CD4-positive, alpha-beta T cell treated with Interleukin-4 for 1 hour (primary cell): ENCODE measurements at regions not wholly inside any gene's neighbourhood (a gene's known extent, or its start where the extent isn't known, plus 50 kb on each side); places are given as distances from the start of the nearest gene placed in this dataset.
"Not testable (repeated sequence)": the region's sequence is repeated elsewhere in the genome, so short reads cannot be mapped to it uniquely, and the experiment has no call there.

Experiments used
- DNase-seq, 2 donors: peaks; one replicate each; pipeline ENCODE4 v3.0.0-alpha.2; 2020 to 2022

DNA sequence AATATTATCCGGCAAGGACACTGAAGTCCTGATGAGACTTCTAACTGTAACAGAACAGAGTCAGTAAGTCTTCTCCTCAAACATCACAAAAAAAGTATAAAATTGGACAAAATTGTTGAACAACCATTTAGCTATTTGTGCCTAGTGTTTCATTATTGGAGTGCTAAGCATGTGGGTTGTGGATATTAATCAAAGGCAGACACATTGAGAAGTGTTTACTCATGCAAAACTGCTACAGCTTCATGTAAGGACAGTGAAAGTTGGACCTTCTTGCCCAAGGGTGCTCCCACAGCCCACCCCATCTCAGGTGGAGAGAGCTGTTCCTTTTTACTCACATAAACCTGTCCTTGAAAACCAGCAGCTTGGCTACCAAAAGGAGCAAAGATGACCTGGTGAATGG is 355.1 kb upstream of the DAB2 start:
- no peak for DNase-seq

DNA sequence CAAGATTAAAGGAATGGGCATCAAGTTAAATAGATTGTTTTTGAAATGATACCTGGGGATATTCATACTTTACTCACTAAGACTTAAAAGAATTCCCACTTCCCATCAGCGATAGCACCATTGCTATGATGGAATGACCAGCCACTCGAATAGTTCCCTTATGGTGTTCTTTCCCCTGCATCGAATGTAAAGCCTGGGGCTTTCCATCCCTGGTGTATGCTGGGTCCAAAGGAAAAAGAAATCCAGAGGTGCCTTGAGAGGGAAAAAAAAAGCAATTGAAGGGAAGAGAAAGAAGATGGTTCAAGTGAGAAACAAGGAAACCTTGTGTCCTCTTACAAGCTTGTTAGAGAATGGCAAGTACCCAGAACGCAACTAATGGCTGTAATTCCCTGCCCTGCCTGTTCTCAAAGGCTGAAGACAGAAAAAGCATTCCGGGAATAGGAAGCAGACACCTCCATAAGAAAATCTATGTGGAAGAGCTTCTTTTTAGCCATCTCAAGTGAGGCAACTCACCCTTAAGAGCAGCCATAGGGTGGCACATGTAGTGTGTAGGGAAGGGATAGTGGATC is 351.1 kb upstream of the DAB2 start:
- no peak for DNase-seq

DNA sequence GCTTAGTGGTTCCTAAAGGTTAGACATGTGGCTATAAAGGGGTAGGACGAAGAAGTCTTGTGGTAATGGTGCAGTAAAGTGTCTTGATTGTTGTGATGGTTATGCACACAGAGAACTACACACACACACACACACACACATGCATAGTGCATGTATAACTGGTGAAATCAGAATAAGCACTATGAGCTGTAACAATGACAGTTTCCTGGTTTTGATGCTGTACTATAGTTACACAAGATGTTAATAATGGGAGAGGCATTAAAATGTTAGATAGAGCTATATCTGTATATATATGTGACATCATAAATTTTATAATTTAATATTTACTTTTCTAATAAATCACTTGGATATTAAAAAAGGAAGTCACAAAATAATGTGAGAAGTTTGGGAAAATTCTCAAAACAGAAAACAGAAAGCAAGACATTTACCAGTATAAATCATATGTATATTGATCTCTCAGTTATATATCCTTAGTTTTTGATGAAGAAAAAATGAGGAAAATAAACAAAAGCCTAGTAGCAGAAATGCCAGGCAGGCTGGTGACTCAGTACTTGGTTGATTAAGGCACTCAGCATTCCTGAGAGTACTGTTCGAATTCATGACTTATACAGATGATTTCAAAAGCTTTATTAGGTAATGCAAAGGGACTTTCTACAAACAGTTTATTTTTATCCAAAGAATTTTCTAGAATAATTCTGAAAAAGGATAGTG is 350.5 kb upstream of the DAB2 start:
- no peak for DNase-seq

DNA sequence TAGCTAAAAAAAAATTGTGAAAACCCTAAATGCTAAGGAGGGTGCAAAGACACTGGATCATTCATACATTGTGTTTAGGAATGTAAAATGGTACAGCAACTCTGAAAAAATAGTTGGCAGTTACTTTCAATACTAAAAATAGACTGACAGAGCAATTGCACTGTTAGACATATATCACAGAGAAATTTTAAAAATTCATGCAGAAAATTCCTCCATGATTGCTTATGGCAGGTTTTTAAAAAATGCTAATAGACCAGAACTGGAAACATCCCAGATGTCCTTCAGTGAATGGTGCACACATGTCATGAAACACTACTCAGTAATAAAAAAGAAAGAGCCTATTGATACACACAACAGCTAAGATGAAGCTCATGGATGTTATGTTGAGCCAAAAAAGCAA is 349.8 kb upstream of the DAB2 start:
- DNase-seq = no peak

DNA sequence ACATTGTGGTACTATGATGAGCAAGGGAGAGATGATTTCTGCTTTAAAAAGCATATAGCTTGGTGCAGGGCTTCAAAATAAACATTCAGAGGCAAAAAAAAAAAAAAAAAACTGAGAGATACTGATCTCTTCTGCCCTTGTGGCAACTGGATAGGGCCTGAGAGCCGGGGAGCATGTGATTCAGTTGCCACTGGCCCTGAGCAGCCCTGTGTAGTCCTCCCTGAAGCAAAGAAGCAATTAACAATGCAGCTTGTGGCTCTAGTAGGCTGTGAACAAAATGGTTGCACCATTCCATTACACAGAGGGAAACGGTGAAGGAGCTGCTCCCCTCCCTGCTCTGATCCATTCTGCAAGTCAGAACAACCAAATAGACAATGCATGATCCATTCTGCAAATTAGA is 347.5 kb upstream of the DAB2 start:
- DNase-seq = no peak

DNA sequence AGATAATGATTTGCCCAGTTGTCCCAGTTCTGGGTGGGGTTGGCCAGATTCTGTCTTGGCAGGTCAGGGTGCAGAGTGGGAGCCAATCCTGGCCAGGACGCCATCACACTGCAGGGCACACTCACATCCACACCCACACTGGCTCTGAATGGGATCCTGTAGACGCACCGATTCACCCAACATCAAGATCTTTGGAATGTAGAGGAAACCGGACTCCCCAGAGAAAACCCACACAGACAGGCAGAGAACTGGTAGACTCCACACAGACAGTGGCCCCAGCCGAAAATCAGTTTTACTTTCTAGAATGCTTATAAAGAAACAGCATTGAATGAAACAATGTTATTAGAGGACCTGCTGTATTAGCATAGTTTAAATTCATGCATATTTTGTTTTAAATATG is 343.1 kb upstream of the DAB2 start:
- DNase-seq = no peak

DNA sequence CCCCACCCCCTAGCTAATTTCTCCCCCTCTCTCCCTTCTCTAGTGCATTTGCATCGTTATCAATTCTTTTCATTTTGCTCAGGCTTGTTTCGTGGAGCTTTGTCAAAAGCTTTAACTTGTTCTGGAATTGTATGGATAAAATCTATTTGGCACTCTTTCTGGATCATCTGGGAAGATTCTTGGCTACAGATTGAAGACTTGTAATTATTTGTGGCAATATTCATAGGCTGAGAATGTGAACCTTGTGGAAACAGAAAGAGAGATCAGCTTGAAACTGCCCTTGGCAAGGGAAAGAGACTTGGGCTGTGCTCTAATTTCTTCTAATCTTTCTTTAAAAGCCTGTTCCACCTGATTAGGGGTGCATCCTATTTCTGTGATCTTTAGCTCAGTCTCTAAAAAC is 340.6 kb upstream of the DAB2 start:
- DNase-seq = no peak

DNA sequence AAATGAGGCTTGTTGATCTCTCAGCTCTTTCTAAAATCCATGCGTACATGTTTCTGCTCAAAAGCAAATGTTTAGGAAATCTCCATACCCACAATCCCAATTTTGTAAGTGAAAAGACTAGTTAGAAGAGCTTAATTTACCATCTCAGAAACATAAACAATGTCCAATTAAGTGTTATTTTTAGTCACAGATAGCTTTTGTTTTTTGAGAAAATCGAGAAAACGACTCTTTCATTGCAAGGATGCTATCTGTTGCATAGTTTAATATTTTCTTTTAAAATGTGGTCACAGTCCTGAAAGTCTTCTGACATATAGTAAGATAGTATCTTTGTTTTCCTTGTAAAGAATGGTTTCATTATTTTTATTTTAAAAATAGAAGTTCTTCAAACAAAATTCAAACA is 338.0 kb upstream of the DAB2 start:
- no peak for DNase-seq

DNA sequence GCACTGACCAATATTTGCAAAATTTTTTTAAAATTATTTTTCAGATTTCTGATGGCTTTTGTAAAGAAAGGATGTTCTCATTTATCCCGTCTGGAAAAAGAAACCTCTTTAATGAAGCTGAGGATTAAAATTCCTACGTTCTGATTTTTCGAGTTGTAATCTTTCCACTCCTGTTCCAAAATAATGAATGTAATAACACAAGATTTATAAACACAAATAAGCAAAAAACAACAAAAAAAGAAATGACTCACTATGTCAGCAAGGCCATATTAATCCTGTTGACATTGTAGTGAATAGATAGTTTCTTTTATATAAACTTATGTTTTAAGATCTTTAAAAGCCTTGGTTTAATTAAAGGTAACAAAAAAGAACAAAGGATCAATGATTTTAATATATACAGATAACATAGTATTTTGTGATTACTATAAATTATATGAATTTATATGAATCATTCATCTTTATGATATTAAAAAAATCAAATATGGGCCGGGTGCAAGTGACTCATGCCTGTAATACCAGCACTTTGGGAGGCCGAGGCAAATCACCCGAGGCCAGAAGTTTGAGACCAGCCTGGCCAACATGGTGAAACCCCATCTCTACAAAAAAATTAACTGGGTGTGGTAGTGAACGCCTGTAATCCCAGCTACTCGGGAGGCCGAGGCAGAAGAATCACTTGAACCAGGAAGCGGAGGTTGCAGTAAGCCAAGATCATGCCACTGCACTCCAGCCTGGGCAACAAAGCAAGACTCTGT is 336.6 kb upstream of the DAB2 start:
- no peak for DNase-seq

DNA sequence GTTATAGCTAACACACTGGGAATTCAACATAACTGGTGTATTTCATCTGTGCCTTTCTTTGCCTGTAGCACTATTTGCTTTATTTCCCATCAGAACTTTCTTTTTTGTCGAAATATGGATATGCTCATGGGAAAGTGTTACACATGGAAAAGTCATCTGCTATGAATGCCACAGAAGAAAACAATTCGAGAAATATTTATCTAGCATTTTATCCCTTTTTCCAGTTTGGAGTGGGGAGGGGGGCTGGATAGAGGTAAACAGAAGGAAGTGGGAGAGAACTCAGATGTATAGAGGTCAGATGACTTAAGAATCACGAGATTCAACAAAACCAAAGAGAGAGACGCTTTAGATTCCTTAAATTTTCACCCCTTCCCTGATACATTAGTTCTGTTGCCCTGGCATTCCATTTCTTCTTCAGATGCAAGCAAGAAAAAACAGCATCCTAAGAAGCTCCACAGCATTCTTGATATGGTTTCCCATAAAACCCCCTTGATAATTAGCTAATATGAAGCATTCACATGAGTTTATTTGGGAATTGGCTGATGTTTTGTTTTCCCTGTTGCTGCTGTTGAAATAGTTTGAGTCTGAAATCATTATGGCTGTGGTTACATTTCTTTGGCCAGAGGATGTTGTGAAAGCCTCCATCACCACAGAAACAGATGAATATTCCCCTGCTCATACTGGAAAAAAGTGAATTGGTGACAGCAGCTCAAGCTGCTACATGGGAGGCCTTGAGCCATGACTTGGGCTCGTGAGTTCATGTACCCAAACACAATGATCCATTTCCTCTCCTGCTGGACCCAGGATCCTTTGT is 335.8 kb upstream of the DAB2 start:
- no peak for DNase-seq

DNA sequence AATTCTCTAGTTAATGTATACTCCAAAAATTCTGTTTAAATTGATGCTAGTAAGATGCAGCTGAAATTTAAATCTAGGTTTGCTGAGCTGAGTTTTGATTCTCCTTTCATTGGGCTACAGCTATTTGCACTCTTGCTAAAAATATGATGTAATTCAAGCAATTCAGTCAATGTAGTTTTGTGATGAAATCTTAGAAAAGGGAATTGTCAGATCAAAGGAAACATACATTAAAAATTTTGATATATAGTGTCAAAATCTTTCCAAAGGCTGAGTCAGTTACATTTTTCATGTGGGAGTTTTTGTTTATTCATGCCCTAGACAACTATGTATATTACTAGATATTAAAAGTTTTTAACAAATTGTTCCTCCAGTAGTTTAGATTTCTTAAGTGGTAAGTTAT is 334.9 kb upstream of the DAB2 start:
- no peak for DNase-seq

DNA sequence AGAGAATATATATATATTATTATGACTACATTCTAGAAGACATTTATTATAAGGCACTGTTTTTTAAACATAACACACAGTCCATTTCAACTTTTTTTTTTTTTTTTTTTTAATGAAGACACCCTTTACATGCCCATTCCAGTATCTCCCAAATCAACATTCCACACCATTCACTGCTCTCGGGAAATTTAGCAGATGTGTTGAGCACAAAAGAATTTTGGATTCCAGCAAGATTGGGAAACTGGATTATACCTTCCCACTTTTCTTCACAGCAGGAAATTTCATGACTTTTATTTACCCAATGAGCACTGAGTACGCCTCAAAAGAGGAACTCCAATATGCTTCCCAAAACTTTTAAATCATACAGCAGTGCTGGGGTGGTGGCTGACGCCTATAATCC is 333.6 kb upstream of the DAB2 start:
- DNase-seq = no peak

DNA sequence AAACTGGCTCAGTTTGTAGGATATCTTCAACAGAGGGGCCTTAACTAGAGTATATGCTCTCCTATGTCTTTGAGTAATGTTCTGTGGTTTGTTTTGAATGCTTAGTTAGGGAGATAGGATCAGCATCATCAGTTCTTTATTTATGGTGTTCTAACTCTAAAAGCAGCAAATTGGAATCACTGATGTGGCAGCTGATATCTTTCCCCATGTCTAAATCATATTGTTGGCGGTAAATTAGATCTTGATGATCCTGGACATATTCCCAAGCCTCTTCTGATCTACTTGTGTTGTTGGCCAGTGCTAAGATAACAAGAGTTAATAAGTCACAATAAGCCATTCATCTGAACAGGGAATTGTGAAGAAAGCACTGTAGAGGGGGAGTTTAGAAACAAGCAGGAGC is 332.4 kb upstream of the DAB2 start:
- DNase-seq = no peak

DNA sequence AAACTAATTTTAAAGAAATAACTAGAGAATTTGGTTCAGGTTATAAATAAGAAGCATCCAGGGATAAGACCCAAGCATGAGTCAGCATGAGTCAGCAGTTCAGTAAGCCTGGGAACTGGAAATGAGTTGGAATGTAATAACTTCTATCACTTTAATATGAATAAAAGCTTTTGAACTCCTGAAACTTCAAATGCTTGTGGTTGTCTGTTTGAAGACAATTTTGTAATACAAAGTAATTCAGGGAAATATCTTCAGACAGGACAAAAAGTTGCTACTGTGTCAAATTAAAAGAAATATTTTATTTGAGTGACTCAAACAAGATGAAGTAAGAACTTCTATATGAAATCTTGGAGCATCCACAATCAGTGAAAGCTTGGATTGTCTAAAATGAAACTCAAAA is 331.2 kb upstream of the DAB2 start:
- DNase-seq = no peak

DNA sequence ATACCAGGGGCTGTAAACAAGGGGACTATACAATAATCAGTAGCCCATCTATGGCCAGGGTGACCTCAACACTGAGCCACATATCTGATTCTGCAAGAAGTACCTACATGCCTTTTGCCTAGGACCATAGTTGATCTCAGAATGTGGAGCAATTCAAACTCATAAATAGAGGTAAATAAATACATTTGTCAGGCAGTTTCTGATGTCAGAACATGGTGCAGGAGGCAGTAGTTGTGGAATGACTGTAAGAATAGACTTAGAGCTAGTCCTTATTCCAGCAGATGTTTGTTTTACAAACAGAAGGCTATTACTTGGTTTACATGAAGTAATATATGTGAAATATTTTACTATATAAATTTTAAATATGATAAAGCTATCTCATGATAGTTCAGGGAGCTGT is 330.7 kb upstream of the DAB2 start:
- no peak for DNase-seq

DNA sequence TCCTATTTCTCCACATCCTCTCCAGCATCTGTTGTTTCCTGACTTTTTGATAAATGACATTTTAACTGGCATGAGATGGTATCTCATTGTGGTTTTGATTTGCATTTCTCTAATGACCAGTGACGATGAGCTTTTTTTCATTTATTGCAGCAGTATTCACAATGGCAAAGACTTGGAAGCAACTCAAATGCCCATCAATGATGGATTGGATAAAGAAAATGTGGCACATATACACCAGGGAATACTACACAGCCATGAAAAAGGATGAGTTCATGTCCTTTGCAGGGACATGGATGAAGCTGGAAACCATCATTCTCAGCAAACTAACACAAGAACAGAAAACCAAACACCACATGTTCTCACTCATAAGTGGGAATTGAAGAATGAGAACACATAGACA is 329.0 kb upstream of the DAB2 start:
- DNase-seq = not testable (repeated sequence)

DNA sequence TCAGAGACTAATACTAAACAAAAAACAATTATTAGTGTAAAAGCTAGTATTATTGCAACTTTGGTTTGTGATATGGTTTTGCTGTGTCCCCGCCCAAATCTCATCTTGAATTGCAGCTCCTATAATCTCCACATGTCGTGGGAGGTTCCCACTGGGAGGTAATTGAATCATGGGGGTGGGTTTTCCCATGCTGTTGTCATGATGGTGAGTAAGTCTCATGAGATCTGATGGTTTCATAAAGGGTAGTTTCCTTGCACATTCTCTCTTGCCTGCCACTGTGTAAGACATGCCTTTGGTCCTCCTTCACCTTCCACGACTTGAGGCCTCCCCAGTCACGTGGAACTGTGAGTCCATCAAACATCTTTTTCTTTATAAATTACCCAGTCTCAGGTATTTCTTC is 325.9 kb upstream of the DAB2 start:
- no peak for DNase-seq

DNA sequence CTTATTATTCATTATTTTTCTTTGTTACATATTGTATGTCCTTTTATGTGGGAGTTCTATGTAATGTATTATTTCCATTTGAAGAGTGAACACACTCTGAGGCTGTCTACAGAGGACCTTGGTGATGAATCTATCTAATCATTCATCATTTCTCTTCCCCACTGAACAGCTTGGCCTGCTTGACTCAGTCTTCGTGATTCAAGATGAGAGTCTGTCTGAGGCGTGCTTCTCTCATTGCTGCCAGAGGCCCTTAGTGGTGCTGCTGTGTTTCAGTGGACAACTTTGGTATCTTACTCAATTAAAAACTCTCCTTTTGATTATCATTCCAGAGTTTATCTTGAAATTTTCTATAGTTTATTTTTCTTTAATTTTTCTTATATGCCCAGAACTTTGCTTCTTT is 318.1 kb upstream of the DAB2 start:
- no peak for DNase-seq

DNA sequence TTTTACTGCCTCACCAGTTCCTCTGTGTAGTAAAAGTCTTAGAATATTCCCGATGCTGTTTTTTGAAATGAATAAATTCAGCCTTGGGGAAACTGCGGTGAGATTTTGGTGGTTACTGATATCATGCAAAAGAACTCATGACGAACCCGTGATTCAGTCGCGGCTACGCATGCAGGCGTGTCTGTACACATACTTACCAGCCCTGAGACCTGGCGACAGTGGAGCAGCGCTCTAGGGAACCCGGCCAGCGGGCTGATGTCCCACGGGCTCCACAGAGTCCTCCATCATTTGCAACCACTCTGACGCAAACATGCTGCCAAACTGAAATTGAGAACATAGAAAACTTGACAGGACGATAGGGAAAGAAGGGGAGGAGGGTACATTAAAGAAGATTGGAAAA is 315.6 kb upstream of the DAB2 start:
- no peak for DNase-seq

DNA sequence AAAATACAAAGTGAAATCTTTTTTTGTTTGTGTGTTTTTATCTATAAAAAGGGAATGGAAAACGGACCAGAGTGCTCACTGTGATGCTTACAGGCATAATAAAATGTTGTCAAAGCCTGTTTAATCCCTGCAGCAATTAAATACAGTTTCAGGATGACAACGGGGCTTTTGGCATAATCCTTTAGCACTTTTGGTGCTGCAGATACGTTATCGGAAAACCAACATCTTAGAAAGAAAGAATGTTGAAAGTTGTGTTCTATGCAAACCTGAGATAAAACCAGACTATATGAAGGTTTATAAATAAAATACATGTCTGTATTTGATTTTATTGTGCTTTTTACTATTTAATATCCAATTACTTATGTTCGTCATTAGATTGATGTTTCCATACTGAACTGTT is 307.4 kb upstream of the DAB2 start:
- no peak for DNase-seq

DNA sequence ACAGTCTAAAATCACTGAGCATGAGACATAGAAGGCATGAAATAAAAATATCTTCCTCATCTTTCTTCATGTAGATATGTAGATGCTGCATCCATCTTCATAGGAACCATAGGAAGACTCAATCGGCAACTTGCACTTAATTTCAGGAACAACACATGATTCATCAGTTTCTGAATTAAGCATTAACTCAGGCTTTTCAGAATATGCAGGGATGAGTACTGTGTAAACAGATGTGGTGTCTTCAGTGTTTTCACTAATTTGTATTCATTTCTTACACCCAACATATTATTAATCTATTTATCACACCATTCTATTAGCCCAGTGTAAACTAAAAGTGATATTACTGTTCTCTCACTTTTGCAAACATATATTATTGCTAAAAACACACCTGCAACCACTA is 305.9 kb upstream of the DAB2 start:
- no peak for DNase-seq

DNA sequence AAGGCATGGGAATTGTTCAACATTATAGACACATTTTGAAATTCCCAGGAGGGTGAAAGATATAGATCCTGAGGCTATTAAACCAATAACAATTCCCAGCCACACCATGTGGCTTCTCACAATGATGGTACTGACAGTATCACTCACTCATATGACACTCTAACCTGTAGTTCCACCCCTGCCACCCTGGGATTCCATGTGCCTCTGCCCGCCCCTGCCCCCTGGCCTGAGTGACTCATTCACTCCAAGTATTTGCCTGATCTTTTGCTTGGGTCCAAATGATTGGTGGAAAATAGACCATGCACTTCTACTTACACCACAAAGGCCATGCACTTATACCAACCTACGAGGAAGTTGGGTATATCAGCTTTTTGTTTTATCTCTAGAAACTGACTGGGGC is 305.2 kb upstream of the DAB2 start:
- DNase-seq = no peak

DNA sequence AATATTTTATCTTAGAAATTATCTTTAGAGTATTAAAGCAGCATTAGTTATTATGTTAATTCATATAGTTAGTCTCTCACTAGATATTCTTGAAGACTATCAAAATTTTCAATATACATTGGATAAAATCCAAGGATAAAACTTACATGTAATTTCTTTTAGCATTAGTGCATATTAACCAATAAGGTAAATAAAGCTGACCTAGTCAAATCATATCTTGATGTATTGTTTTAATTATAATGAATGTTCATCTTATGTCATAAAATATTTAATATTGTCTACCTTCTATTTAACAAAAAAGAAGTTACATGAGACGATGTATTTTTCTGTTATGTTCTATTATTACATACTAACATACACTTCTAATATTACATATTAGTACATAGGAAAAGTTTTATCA is 301.7 kb upstream of the DAB2 start:
- no peak for DNase-seq

DNA sequence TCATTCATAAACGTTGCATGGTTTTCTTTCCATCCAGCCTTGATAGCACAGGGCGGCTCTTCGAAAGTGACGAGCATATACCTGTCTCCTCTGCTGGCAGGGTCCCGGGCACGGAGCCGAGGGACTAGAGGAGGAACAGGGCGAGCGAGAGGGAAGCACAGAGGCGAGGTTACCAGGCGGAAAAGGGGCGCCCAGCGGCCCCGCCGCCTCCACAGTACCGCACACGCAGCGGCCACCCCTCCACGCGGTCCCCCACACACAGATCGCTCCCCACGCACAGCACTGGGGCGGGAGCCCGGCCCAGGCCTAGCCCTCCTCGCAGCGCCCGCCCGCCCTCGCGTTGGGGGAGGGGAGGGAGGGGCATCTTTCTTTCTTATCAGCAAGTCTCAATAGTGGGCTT is 296.6 kb upstream of the DAB2 start:
- DNase-seq = no peak
